RCC 7860 (cell line): ENCODE measurements at regions not wholly inside any gene's neighbourhood (a gene's known extent, or its start where the extent isn't known, plus 50 kb on each side); places are given as distances from the start of the nearest gene placed in this dataset.
"Not testable (repeated sequence)": the region's sequence is repeated elsewhere in the genome, so short reads cannot be mapped to it uniquely, and the experiment has no call there.

Experiments used
- DNase-seq: peaks from one replicate; pipeline ENCODE4 v3.0.0-alpha.2; 2015; ENCODE audit warnings: low spot score
- FAIRE-seq: peaks from 2 replicates; lab custom pipeline; 2012; peaks lifted over from hg19 to GRCh38; lab: Jason Lieb, UNC

DNA sequence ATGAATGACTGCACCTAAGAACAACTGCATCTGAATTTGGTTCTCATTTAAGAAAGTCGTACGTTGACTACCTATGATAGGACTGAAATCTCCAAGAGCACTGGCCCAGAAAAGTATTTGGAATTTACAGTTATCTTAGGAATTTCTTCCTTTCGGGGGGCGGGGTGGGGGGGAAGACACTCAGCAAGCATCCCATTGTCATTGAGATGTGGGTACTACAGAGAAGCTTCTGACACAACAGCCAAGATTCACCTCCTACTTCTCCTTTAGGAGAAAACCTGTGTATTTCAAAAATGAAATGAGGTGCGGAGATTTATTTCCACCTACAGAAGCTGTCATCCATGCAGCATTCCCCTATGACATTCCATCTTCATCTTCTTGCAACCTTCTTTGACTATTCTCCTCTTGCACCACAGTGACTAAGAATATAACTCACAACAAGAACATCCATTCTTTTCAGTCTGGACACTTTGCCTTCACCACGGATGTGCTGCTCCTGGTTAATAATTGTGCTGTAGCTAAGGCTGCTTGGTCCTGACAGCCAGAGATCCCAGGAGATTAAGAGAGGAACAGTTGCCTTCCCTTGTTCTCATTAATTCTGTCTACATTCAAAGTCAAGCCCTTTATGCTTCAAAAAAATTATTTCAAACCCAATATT, 98.4 kb upstream of the FRMD4A start:
- DNase-seq (peak; percentile 81), FAIRE-seq (peak; percentile 91)

DNA sequence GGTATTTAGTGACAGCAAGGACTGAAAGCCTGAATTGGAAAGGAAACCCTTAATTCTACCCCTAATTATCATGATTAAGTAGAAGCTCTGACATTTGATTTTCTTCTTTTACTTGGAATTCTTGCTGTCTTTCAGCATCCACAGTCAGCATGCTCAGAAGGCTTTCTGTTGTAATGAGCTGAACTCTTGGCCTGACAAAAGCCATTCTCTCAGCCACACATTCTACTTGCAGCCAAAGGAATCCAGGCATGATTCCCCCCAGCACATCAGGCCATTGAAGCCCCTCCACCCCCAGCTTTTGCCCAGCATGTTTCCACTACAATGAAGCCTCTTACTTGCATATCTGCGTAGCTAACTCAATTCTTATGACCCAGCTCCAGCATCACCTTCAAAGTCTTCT, 94.3 kb upstream of the FRMD4A start:
- FAIRE-seq (no peak), DNase-seq (no peak)

DNA sequence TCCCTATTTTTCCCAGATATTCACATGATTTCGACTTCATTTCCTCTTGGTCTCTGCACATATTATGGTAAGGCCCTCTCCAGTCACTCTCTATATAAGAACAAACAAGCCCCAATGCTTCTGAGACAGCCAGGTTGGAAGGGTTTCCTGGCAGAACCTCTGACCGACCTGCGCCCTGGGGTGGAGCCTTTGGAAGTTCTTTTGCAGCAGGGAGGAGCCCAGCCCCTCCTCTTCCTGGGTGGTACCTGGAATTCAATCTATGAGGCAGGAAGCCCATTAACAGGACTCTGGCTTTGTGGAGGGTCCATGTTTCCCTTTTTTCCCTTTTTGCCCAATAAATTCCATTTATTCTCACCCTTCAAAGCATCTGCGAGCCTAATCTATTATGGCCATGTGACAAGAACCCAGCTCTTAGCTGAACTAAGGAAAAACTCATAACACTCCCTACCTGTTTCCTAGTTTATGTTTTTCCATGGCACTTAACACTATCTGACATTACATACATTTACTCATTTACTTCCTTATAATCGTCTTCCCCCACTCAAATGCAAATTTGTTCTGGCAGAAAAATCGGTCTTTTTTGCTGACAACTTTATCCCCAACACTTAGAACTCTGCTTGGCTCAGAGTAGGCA, 92.5 kb upstream of the FRMD4A start:
- FAIRE-seq (no peak), DNase-seq (no peak)

DNA sequence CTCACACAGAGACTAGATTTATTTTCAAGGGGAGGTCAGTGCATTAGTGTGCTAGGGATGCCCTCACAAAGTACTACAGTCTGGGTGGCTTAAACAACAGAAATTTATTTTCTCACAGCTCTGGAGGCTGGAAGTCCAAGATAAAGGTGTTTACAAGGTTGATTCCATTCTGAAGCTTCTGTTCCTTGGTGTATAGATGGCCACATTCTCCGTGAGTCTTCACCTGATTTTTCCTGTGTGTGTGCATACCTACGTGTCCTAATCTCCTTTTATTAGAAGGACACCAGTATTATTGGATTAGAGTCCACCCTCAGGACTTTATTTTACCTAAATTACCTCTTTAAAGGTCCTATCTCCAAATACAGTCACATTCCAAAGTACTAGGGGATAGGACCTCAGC, 91.7 kb upstream of the FRMD4A start:
- DNase-seq (no peak), FAIRE-seq (no peak)

DNA sequence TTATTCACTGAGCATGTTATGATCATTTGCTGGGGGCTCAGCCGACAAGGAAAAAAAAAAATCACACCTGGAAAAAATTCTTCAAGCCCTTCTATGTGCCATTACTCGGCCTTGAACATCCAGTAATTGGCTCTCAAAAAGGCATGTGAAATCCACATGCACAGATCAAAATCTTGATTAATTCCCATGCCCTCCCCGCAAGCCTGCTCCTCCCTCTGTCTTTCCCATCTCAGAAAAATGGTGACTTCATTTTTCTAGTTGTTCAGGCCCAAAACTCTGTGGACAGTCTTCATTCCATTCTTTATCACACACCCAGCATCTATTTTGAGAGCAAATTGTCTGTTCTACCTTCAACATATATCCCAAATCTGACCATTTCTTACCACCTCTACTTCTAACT, 91.2 kb upstream of the FRMD4A start:
- DNase-seq = no peak
- no peak for FAIRE-seq

DNA sequence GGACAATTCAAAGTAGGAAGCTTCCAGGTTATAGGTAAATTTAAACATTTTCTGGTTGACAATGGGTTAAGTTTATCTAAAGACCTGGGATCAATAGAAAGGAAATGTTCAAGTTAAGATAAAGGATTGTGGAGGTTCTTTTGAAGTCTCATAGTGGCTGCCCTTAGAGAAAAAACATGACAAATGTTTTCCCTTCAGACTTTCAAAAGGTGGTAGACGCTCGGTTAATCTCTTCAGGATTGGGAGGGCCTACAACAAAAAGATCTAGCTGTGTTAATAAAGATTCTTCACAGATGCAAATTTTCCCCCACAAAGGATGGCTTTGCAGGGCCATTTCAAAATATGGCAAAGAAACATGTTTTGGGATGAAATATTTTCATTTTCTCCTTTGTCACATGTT, 86.6 kb upstream of the FRMD4A start:
- not testable (repeated sequence) for DNase-seq, FAIRE-seq

DNA sequence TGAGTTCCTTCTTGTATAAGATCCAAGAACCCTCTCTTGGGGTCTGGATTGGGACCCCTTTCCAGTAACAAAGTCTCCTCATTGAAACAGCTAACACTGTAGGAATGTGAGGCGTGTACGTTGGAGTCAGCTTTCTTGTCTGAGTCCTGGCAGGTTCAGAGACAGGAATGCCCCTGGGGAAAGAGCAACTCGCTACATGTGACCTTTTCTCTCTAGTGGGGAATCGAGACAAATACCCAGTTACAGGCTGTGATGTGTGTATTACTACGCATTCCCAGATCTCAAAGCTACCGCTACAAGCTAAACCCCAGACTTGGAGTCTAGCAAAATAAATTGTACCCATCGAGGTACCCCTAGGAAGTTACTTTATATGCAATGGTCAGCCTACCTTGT, 85.6 kb upstream of the FRMD4A start:
- DNase-seq (no peak), FAIRE-seq (no peak)

DNA sequence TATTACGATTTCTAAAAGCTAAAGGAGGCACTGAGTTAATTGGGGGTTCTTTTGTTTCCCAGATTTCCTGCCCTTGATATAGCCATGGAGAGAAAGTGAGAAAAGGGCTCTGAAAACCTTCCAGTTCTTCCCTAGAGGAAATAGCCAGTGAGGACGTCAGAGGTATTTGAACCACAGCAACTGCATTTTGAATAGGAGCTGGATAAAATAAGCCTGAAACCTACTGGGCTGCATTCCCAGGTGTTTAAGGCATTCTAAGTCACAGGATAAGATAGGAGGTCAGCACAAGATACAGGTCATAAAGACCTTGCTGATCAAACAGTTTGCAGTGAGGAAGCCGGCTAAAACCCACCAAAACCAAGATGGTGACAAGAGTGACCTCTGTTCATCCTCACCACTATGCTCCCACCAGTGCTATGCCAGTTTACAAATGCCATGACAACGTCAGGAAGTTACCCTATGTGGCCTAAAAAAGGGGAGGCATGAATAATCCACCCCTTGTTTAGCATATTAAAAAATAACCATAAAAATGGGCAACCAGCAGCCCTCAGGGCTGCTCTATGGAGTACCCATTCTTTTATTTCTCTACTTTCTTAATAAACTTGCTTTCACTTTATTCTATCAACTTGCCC, 85.1 kb upstream of the FRMD4A start:
- FAIRE-seq (no peak), DNase-seq (no peak)

DNA sequence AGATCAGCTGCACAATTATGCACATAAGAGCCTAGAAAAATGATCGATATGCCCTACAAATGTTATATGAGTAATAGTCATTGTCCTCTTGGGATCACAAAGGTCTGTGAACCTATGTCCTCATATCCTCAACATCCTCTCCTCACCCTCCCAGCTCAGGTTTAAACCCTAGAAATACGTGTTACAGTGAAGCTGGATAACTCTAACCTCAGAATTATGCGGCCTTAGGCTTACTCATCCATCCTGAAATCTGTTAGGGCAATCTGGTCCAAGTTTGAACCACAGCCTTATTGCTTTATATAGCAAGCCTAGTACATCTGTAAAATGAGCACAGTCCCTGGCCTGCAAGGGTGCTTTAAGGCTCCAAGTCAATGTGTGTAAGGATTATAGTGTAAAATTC, 84.2 kb upstream of the FRMD4A start:
- peak; percentile 88 for FAIRE-seq
- DNase-seq = peak; percentile 72

DNA sequence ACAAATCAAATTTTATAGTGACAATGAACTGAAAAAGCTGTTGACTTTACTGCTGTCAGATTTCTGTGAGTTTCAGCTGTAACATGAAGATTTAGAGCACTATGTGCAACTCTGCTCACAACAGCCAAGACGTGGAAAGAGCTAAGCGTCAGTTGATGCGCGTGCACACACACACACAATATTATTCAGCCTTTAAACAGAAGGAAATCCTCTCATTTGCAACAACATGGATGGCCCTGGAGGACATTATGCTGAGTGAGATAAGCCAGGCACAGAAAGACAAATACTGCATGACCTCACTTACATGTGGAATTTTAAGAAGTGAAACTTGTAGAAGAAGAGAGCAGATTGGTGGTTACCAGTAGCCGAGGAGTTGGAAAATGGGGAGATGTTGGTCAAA, 82.8 kb upstream of the FRMD4A start:
- DNase-seq (no peak), FAIRE-seq (no peak)

DNA sequence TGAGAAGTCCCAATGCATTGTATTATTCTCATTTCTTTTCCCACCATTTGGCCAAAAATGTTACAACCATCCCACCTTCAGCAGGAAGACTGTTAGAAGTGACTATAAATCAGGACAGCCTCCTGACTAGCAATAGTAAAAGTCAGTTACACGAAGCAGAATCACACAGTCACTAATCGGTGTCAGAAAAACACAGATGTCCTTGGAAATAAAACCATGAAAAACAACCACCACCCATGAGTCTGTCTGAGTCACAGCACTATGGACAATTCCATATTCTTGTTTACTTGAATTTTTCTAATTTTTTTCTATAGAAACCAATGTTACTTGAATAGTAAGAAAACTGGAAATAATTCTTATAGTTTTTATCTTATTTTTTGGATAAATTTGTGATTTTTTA, 81.9 kb upstream of the FRMD4A start:
- peak; percentile 50 for FAIRE-seq

DNA sequence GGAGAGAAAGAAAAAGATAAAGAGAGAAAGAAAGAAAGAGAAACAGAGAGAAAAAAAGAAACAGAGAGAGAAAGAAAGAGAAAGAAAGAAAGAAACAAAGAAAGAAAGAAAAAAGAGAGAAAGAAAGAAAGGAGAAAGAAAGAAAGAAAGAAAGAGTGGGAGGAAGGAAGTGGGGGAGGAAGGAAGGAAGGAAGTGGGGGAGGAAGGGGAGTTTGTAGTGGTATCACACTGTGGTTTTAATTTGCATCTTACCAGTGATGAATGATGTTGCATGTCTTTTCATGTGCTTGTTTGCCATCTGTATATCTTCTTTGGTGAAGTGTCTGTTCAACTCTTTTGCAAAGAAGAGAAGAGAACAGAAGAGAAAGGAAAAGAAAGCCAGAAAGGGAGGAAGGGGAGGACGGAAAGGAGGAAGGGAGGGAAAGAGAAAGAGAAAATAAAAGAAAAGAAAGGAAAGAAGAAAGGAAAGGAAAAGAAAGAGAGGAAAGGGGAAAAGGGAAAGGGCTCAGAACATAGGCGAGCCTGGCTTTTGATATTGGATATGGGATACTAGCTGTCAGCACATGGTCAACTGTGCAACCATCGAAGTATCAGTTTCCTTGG, 79.2 kb upstream of the FRMD4A start:
- DNase-seq (no peak), FAIRE-seq (no peak)

More for the DNA sequence above, 81.9 kb upstream of the FRMD4A start:
- no peak for DNase-seq

DNA sequence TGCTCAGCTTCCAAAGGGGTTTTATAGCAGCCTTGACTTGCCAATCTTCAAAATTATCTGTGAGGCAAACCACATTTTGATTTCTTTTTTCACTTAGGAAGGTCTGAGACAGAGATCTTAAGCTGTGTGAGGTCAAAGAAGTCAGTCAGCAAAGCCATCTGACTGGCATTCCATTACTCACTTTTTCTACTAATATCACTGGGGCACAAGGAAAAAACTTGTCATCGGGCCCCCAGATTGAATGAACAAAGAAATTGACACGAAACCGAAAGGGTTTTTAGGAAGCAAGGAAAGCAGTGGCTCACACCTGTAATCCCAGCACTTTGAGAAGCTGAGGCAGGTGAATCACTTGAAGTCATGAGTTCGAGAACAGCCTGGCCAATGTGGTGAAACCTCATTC, 78.5 kb upstream of the FRMD4A start:
- no peak for FAIRE-seq
- no peak for DNase-seq

DNA sequence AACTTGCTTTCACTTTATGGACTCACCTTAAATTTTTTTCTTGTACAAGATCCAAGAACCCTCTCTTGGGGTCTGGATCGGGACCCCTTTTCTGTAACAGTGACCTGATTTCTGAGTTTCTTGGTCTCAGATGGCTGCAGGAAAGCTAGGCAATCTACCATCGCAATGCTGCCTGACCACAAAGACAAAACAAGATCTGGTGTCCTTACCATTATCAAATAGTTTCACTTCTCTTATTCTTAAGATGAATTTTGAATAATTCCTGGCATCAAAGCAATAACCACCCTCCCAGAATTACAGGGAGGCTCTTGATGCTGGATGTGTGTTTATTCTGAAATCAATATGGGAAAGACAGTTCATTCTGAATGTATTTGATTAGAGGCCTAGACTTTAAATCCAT, 77.4 kb upstream of the FRMD4A start:
- no peak for FAIRE-seq
- DNase-seq = no peak

DNA sequence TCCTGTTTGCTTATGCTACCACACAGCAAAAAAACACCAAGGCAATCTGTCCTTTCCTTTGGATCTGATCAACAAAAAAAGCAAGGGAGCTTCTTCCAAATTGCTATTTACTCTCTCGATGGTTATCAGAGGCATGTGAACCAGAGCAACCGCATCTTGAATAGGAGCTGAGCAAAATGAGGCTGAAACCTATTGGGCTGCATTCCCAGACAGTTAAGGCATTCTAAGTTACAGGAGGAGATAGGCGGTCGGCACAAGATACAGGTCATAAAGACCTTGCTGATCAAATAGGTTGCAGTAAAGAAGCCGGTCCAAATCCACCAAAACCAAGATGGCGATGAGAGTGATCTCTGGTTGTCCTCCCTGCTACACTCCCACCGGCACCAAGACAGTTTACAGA, 76.8 kb upstream of the FRMD4A start:
- no peak for FAIRE-seq
- no peak for DNase-seq

DNA sequence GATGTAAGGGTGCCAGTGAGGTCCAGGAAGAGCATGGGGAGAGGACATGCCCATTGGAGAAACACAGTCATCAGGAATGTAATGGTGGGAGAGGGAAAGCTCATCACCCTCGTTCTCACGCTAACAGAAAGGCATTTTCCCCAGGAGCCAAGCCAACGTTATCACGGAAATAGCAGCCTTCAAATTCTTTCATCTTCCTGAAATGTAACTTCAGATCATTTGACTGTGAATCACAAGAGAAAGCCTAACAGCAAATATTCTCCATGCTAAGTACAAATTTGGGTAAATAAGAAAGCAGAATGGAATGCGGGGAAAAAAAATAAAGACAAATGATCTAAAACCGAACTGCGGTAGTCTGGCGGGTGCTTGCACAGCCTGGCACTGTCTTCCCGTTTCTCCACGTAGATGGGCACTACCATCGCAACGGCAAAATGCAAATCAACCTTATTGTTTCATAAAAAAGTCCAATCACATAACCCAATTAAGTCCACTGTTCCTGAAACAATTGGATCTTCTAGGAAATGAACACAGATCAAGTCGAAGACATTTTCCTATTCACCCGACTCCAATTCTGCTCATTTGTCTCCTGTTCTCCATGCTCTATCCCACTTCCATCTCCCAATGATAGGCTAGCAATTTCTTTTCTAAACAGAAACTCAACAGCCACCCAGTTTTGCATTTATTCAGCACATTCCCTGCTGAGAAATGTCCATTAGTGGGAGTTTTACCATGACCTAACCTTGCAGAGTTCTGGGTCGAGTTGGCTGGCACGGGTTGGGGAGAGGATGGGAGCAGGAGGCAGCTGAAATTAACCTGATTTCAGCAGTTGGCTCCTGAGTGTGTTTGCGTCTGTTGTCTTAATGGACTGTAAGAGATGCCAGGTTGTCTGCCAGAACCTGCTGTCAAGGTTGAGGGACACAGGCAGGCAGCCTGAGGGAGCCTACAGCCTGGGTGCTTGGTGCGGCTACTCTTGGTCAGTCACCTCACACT, 74.6 kb upstream of the FRMD4A start:
- FAIRE-seq (peak; percentile 93), DNase-seq (peak; percentile 93)

DNA sequence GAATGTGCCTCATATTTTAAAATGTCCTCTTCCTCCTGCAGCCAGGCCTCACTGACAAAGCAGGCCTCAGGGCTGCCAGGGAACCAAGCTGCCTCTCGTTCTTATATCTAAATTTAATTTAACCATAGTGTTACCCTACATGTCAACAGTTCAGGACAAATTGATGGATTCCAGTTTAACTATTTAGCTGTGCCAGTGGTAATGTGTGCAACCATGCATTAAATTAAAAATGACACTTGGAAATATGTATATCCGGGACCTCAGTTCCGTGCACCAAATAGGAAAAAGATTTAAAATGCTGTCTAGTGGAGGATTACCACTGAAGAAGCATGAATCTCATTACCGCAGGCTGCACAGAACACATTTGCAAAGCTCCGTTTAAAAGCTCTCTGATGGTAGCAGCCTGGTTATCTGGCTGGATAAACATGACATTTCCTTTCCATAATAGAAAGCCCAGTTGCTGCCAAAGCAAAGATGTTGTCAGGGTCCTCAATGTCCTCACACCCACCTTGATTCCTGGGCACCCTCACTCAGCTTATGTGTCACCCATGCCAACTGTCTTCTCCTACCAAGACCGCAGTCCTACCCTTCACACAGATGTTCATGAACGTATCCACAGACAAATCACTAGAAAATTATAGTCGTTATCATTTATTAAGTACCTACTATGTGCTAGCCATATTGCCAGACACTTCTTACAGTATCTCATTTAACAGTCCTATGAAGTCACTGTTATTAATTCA, 73.3 kb upstream of the FRMD4A start:
- FAIRE-seq (peak; percentile 63), DNase-seq (no peak)

DNA sequence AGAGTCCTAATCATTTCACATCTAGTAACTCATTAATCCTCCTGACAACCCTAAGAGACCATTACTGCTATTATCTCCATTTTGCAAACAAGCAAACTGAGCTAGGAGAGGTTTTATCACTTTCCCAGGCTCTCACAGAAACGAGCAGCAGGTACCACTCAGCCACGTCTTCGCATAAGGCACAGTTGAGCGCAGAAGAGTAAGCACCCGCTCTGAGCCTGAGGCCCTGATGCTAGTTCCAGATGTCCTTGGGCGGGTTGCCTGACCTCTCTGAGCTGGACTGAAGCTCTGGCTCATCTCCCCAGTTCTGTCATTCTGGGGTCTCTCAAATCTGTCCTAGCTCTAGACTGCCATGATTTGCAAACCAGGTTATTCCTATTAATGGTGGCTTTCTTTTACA, 72.6 kb upstream of the FRMD4A start:
- DNase-seq (no peak), FAIRE-seq (no peak)

DNA sequence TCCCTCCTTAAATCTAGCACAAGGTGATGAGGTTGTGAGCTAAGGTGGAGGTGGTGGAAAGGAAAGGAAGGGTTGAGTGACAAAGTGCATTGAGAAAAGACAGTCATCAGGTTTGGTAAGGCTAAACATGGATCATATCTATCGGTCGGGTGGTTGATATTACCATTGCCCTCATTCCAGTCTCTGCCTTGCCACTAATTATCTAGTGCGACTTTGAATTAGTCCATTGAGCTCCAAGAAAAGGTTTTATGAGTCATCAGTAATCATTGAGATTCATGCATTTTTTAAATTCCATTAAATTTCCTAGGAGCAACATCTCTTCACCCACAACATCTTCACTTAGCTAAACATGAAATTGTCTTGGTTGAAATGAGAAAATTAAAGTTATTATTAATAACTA, 68.9 kb upstream of the FRMD4A start:
- peak; percentile 35 for DNase-seq
- peak; percentile 78 for FAIRE-seq

DNA sequence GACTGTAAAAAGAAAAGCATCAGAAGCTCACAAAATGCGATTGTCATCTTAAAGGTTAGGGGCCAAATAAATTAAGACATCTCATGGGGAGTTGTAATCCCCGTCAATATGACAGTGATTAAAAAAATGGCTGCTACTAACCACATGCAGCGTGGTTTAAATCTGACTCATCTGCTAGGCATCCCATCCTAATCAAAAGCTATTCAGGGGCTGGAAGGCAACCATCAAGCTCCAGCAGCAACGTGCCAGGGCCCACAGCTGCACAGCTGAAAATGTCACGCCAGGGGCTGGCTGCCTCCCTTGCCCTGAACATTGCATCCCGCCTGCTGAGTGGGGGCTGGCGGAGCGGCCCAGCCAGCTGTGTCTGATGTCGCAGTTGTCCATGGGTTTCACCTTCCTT, 66.3 kb upstream of the FRMD4A start:
- DNase-seq = peak; percentile 100
- FAIRE-seq = peak; percentile 99
